Kidney (tissue), 13 donors: ENCODE measurements at regions not wholly inside any gene's neighbourhood (a gene's known extent, or its start where the extent isn't known, plus 50 kb on each side); places are given as distances from the start of the nearest gene placed in this dataset.

Experiments used
- DNase-seq, 5 donors: peaks; one replicate each; pipeline ENCODE4 v3.0.0-alpha.2; 2013 to 2020
- FAIRE-seq: peaks from 2 replicates; lab custom pipeline; 2012; peaks lifted over from hg19 to GRCh38; lab: Jason Lieb, UNC
- H3K27ac ChIP-seq, 2 donors: one replicate each; pipeline ENCODE4 v1.7.0; 2013; ENCODE audit warnings: low read depth in 2 of 2, low read length in 2 of 2, inconsistent platforms in 1 of 2
- H3K27me3 ChIP-seq: one replicate; pipeline ENCODE4 v1.7.1; 2013; ENCODE audit warnings: low read length, inconsistent platforms; ENCODE audit not compliant: control insufficient read depth, insufficient read depth
- H3K36me3 ChIP-seq, 3 donors: one replicate each; pipeline versions ENCODE4 v1.7.0 to v1.7.1; 2013; ENCODE audit warnings: low read length in 3 of 3, control low read depth in 1 of 3, inconsistent platforms in 1 of 3; ENCODE audit not compliant: insufficient read depth in 3 of 3, control insufficient read depth in 2 of 3
- H3K4me1 ChIP-seq, 3 donors: one replicate each; pipeline versions ENCODE4 v1.7.0 to v1.7.1; 2013; ENCODE audit warnings: low read length in 3 of 3, inconsistent platforms in 1 of 3, low read depth in 1 of 3; ENCODE audit not compliant: control insufficient read depth in 2 of 3, insufficient read depth in 2 of 3
- H3K4me3 ChIP-seq, 3 donors: one replicate each; pipeline versions ENCODE4 v1.7.0 to v1.8.1; 2013; ENCODE audit warnings: low read length in 3 of 3, control low read depth in 1 of 3, inconsistent platforms in 1 of 3
- H3K9ac ChIP-seq, 3 donors: one replicate each; pipeline versions ENCODE4 v1.7.0 to v1.7.1; 2013; ENCODE audit warnings: low read length in 3 of 3, control low read depth in 1 of 3, inconsistent platforms in 1 of 3
- H3K9me3 ChIP-seq, 3 donors: one replicate each; pipeline versions ENCODE4 v1.7.0 to v1.7.1; 2013; ENCODE audit warnings: low read length in 3 of 3, control low read depth in 1 of 3, inconsistent platforms in 1 of 3; ENCODE audit not compliant: control insufficient read depth in 2 of 3, insufficient read depth in 1 of 3
- CTCF ChIP-seq: IDR thresholded peaks from 3 replicates; pipeline ENCODE4 v1.5.1; 2012; ENCODE audit warnings: mild to moderate bottlenecking, moderate library complexity, borderline replicate concordance; ENCODE audit not compliant: insufficient read depth; ENCODE audit errors: extremely low read depth
- intact Hi-C: fragments of 100-400 bp; cut with DNase I; formaldehyde crosslinking; loops from one replicate; pipeline ENCODE4 v1.11.1; 2022
- donor health status: control.
- donor health status: control.
- donor health status: control.
- donor health status: control.
- donor health status: control.
- donor health status: DM: yes; HTN: yes; CAD: no.
- donor health status: Normal renal cell carcinoma (clear cell type).

GRCh38 chr13:112131081-112131712 is 64.2 kb downstream of the SOX1 start:
- TF ChIP-seq CTCF: no peak
- Histone ChIP-seq H3K27ac (no peak overlapping the region), H3K36me3 (no peaks in the 10 kb centered on the region), H3K9me3 (no peaks in the 10 kb centered on the region), H3K9ac (no peak overlapping the region), H3K27me3 (peaks cover 3% of the 10 kb centered on the region), H3K4me1 (no peaks in the 10 kb centered on the region), H3K4me3 (no peak overlapping the region)
- intact Hi-C loops: no loop called here
- DNase-seq: peak in 1 of 5 donors; percentile 25
- no peak for FAIRE-seq

- Histone ChIP-seq H3K4me3 (no peak overlapping the region), H3K4me1 (no peaks in the 10 kb centered on the region), H3K27ac (no peak overlapping the region), H3K27me3 (peaks cover 3% of the 10 kb centered on the region), H3K36me3 (no peaks in the 10 kb centered on the region), H3K9ac (no peak overlapping the region), H3K9me3 (no peaks in the 10 kb centered on the region)
- peak in 1 of 5 donors; percentile 18 for DNase-seq
- no peak for FAIRE-seq
- intact Hi-C loops: no loop called here
- no peak for TF ChIP-seq CTCF
Observed at GRCh38 chr13:112131713-112132113, 64.8 kb downstream of the SOX1 start.

GRCh38 chr13:112132142-112132541 is 65.2 kb downstream of the SOX1 start:
- Histone ChIP-seq H3K36me3 (no peaks in the 10 kb centered on the region), H3K4me3 (no peak overlapping the region), H3K9ac (no peak overlapping the region), H3K27me3 (peaks cover 3% of the 10 kb centered on the region), H3K27ac (no peak overlapping the region), H3K4me1 (no peaks in the 10 kb centered on the region), H3K9me3 (no peaks in the 10 kb centered on the region)
- no peak for FAIRE-seq
- intact Hi-C loops: no loop called here
- peak in 1 of 5 donors; percentile 30 for DNase-seq
- TF ChIP-seq CTCF: no peak

- DNase-seq: no peak
- H3K36me3 ChIP-seq: no peaks in the 10 kb centered on the region
- H3K9ac ChIP-seq: no peak overlapping the region
- intact Hi-C loops: no loop called here
- no peaks in the 10 kb centered on the region for H3K4me1 ChIP-seq
- peaks cover 3% of the 10 kb centered on the region for H3K27me3 ChIP-seq
- no peak overlapping the region for H3K27ac ChIP-seq
- no peak for FAIRE-seq
- H3K9me3 ChIP-seq: no peaks in the 10 kb centered on the region
- H3K4me3 ChIP-seq: no peak overlapping the region
- no peak for TF ChIP-seq CTCF
Observed at GRCh38 chr13:112132619-112133018, 65.7 kb downstream of the SOX1 start.
